ENCODE measurements at regions not wholly inside any gene's neighbourhood (a gene's known extent, or its start where the extent isn't known, plus 50 kb on each side); places are given as distances from the start of the nearest gene placed in this dataset.

- Mint-ChIP-seq H3K27ac (ENCODE audit: low read depth, unreplicated experiment) (no peak overlapping the region), H3K9me3 (ENCODE audit: unreplicated experiment) (peaks cover 13% of the 10 kb centered on the region), H3K4me3 (ENCODE audit: unreplicated experiment) (no peak overlapping the region), H3K4me1 (ENCODE audit: insufficient read depth, unreplicated experiment) (no peaks in the 10 kb centered on the region), H3K27me3 (ENCODE audit: insufficient read depth, unreplicated experiment) (peaks cover 78% of the 10 kb centered on the region), H3K36me3 (ENCODE audit: insufficient read depth, unreplicated experiment) (no peaks in the 10 kb centered on the region)
- intact Hi-C loops (cut with micrococcal nuclease) = no loop called here
- no peak for TF ChIP-seq CTCF (IDR thresholded peaks at IDR 0.05; ENCODE audit: unreplicated experiment)
- POLR2A ChIA-PET = no interaction called here
- no TSS peak for BruUV-seq (replicated peaks)
- DNase-seq (ENCODE audit: unreplicated experiment) = no peak
- CTCF ChIA-PET = no interaction called here
Observed at GRCh38 chr9:135299651-135300345, 179.8 kb upstream of the PPP1R26 start.

GRCh38 chr9:135300346-135301141 lies 179.0 kb upstream of the PPP1R26 start:
- Mint-ChIP-seq H3K36me3 (ENCODE audit: insufficient read depth, unreplicated experiment) (no peaks in the 10 kb centered on the region), H3K4me3 (ENCODE audit: unreplicated experiment) (no peak overlapping the region), H3K27me3 (ENCODE audit: insufficient read depth, unreplicated experiment) (peaks cover 85% of the 10 kb centered on the region), H3K9me3 (ENCODE audit: unreplicated experiment) (peaks cover 13% of the 10 kb centered on the region), H3K4me1 (ENCODE audit: insufficient read depth, unreplicated experiment) (no peaks in the 10 kb centered on the region), H3K27ac (ENCODE audit: low read depth, unreplicated experiment) (no peak overlapping the region)
- no TSS peak for BruUV-seq (replicated peaks)
- intact Hi-C loops (cut with micrococcal nuclease) = no loop called here
- no peak for DNase-seq (ENCODE audit: unreplicated experiment)
- CTCF ChIA-PET = no interaction called here
- POLR2A ChIA-PET = no interaction called here
- TF ChIP-seq CTCF (IDR thresholded peaks at IDR 0.05; ENCODE audit: unreplicated experiment) = no peak

GRCh38 chr9:135301271-135302263 lies 178.0 kb upstream of the PPP1R26 start:
- intact Hi-C loops (cut with micrococcal nuclease) = no loop called here
- POLR2A ChIA-PET = no interaction called here
- no TSS peak for BruUV-seq (replicated peaks)
- H3K36me3 Mint-ChIP-seq (ENCODE audit: insufficient read depth, unreplicated experiment) = no peaks in the 10 kb centered on the region
- peaks cover 85% of the 10 kb centered on the region for H3K27me3 Mint-ChIP-seq (ENCODE audit: insufficient read depth, unreplicated experiment)
- no peak for DNase-seq (ENCODE audit: unreplicated experiment)
- CTCF ChIA-PET = no interaction called here
- TF ChIP-seq CTCF (IDR thresholded peaks at IDR 0.05; ENCODE audit: unreplicated experiment) = no peak
- no peaks in the 10 kb centered on the region for H3K4me1 Mint-ChIP-seq (ENCODE audit: insufficient read depth, unreplicated experiment)
- peaks cover 13% of the 10 kb centered on the region for H3K9me3 Mint-ChIP-seq (ENCODE audit: unreplicated experiment)
- H3K4me3 Mint-ChIP-seq (ENCODE audit: unreplicated experiment) = no peak overlapping the region
- H3K27ac Mint-ChIP-seq (ENCODE audit: low read depth, unreplicated experiment) = no peak overlapping the region

Measured in MCF 10A (cell line).